HG02623 (cell line): ENCODE measurements at regions not wholly inside any gene's neighbourhood (a gene's known extent, or its start where the extent isn't known, plus 50 kb on each side); places are given as distances from the start of the nearest gene placed in this dataset.
"Not testable (repeated sequence)": the region's sequence is repeated elsewhere in the genome, so short reads cannot be mapped to it uniquely, and the experiment has no call there.

Experiments used
- ATAC-seq: cut with Tn5 transposase; IDR thresholded peaks from one replicate; pipeline ENCODE4 v1.9.1; 2021; ENCODE audit warnings: moderate library complexity; ENCODE audit not compliant: unreplicated experiment

- ATAC-seq, result no peak
Measured at GRCh38 chr2:117342415-117342814, 472.1 kb upstream of the DDX18 start.

GRCh38 chr2:117349687-117350086 lies 464.8 kb upstream of the DDX18 start:
- ATAC-seq, result no peak

GRCh38 chr2:117351396-117351795 lies 463.1 kb upstream of the DDX18 start:
- ATAC-seq, result no peak

- ATAC-seq, result no peak
Measured at GRCh38 chr2:117359266-117359914, 455.1 kb upstream of the DDX18 start.

- ATAC-seq, result no peak
Measured at GRCh38 chr2:117360586-117360985, 453.9 kb upstream of the DDX18 start.

GRCh38 chr2:117378653-117379052 lies 435.8 kb upstream of the DDX18 start:
- ATAC-seq, result peak; percentile 73

- no peak for ATAC-seq
Measured at GRCh38 chr2:117379928-117380327, 434.6 kb upstream of the DDX18 start.

GRCh38 chr2:117383997-117384396 lies 430.5 kb upstream of the DDX18 start:
- not testable (repeated sequence) for ATAC-seq

GRCh38 chr2:117396161-117396560 lies 418.3 kb upstream of the DDX18 start:
- ATAC-seq, result no peak

- no peak for ATAC-seq
Measured at GRCh38 chr2:117401582-117401981, 412.9 kb upstream of the DDX18 start.

GRCh38 chr2:117406443-117406842 lies 408.0 kb upstream of the DDX18 start:
- no peak for ATAC-seq

- no peak for ATAC-seq
Measured at GRCh38 chr2:117407746-117408145, 406.7 kb upstream of the DDX18 start.

- no peak for ATAC-seq
Measured at GRCh38 chr2:117409443-117409842, 405.0 kb upstream of the DDX18 start.

- no peak for ATAC-seq
Measured at GRCh38 chr2:117411983-117412382, 402.5 kb upstream of the DDX18 start.

GRCh38 chr2:117432746-117433145 lies 381.7 kb upstream of the DDX18 start:
- no peak for ATAC-seq

- no peak for ATAC-seq
Measured at GRCh38 chr2:117436697-117437096, 377.8 kb upstream of the DDX18 start.

- peak; percentile 47 for ATAC-seq
Measured at GRCh38 chr2:117470311-117471095, 344.0 kb upstream of the DDX18 start.

- ATAC-seq, result no peak
Measured at GRCh38 chr2:117481608-117482007, 332.9 kb upstream of the DDX18 start.

GRCh38 chr2:117485588-117485987 lies 328.9 kb upstream of the DDX18 start:
- ATAC-seq, result no peak

- ATAC-seq, result no peak
Measured at GRCh38 chr2:117486081-117486480, 328.4 kb upstream of the DDX18 start.

GRCh38 chr2:117492209-117492851 lies 322.2 kb upstream of the DDX18 start:
- ATAC-seq, result no peak

GRCh38 chr2:117500721-117501120 lies 313.8 kb upstream of the DDX18 start:
- ATAC-seq, result no peak
